NCI-H446 treated with DMSO at 0.1 percent for 48 hours (cell line): ENCODE measurements at regions not wholly inside any gene's neighbourhood (a gene's known extent, or its start where the extent isn't known, plus 50 kb on each side); places are given as distances from the start of the nearest gene placed in this dataset.

Source experiments
- DNase-seq: peaks from one replicate; lab custom pipeline; 2025; lab: John Stamatoyannopoulos, UW

- no peak for DNase-seq
These were observed 106.1 kb upstream of the ALDH1B1 start for GRCh38 chr9:38286357-38286756.

GRCh38 chr9:38285236-38285635 is 107.3 kb upstream of the ALDH1B1 start:
- DNase-seq = no peak

- peak; percentile 42 for DNase-seq
These were observed 107.9 kb upstream of the ALDH1B1 start for GRCh38 chr9:38284588-38285051.

- DNase-seq = no peak
These were observed 108.4 kb upstream of the ALDH1B1 start for GRCh38 chr9:38284039-38284575.

- no peak for DNase-seq
These were observed 109.7 kb upstream of the ALDH1B1 start for GRCh38 chr9:38282756-38283155.

GRCh38 chr9:38281917-38282316 is 110.6 kb upstream of the ALDH1B1 start:
- no peak for DNase-seq

- DNase-seq = no peak
These were observed 111.3 kb upstream of the ALDH1B1 start for GRCh38 chr9:38281196-38281595.

- no peak for DNase-seq
These were observed 112.2 kb upstream of the ALDH1B1 start for GRCh38 chr9:38280251-38280800.

- no peak for DNase-seq
These were observed 113.4 kb upstream of the ALDH1B1 start for GRCh38 chr9:38278931-38279679.

GRCh38 chr9:38278457-38278856 is 114.0 kb upstream of the ALDH1B1 start:
- no peak for DNase-seq

- no peak for DNase-seq
These were observed 114.8 kb upstream of the ALDH1B1 start for GRCh38 chr9:38277601-38278200.

GRCh38 chr9:38276771-38277439 is 115.6 kb upstream of the ALDH1B1 start:
- DNase-seq = no peak

- DNase-seq = no peak
These were observed 117.7 kb upstream of the ALDH1B1 start for GRCh38 chr9:38274800-38275199.

- DNase-seq = no peak
These were observed 119.8 kb upstream of the ALDH1B1 start for GRCh38 chr9:38272710-38273109.

- no peak for DNase-seq
These were observed 120.7 kb upstream of the ALDH1B1 start for GRCh38 chr9:38271666-38272241.

- no peak for DNase-seq
These were observed 122.7 kb upstream of the ALDH1B1 start for GRCh38 chr9:38269775-38270174.

GRCh38 chr9:38263532-38263931 is 129.0 kb upstream of the ALDH1B1 start:
- DNase-seq = peak; percentile 23

GRCh38 chr9:38259519-38260218 is 132.8 kb upstream of the ALDH1B1 start:
- DNase-seq = no peak

- DNase-seq = no peak
These were observed 133.4 kb upstream of the ALDH1B1 start for GRCh38 chr9:38259056-38259455.

GRCh38 chr9:38257626-38258215 is 134.8 kb upstream of the ALDH1B1 start:
- no peak for DNase-seq

- DNase-seq = no peak
These were observed 136.0 kb upstream of the ALDH1B1 start for GRCh38 chr9:38256461-38256860.
